KMS-11 (cell line): ENCODE measurements at regions not wholly inside any gene's neighbourhood (a gene's known extent, or its start where the extent isn't known, plus 50 kb on each side); places are given as distances from the start of the nearest gene placed in this dataset.

Experiments used
- H2AFZ ChIP-seq: fragments of 200-600 bp; sonication (generic); 2 replicates; pipeline ENCODE4 v1.6.1; 2016; ENCODE audit warnings: antibody characterized with exemption, mixed run types, low read depth
- H3K27ac ChIP-seq: fragments of 200-600 bp; sonication (generic); 2 replicates; pipeline ENCODE4 v1.6.1; 2016; ENCODE audit warnings: mild to moderate bottlenecking, mixed run types
- H3K27me3 ChIP-seq: fragments of 200-600 bp; sonication (generic); 2 replicates; pipeline ENCODE4 v1.6.1; 2017; ENCODE audit warnings: mild to moderate bottlenecking, low read depth, mixed run types, moderate library complexity; ENCODE audit not compliant: insufficient read depth
- H3K36me3 ChIP-seq: fragments of 200-600 bp; sonication (generic); 2 replicates; pipeline ENCODE4 v1.6.1; 2017; ENCODE audit warnings: mild to moderate bottlenecking, mixed run types; ENCODE audit not compliant: insufficient read depth
- H3K4me1 ChIP-seq: fragments of 200-600 bp; sonication (generic); 2 replicates; pipeline ENCODE4 v1.6.1; 2016; ENCODE audit warnings: mild to moderate bottlenecking, low read depth, mixed run types; ENCODE audit not compliant: poor library complexity, severe bottlenecking
- H3K4me2 ChIP-seq: fragments of 200-600 bp; sonication (generic); 2 replicates; pipeline ENCODE4 v1.7.0; 2016; ENCODE audit warnings: mild to moderate bottlenecking, mixed run types
- H3K4me3 ChIP-seq: fragments of 200-600 bp; sonication (generic); IDR thresholded peaks from 2 replicates; pipeline ENCODE4 v1.6.1; 2017; ENCODE audit warnings: low read depth, low read length, mixed read lengths; ENCODE audit not compliant: insufficient read depth
- H3K79me2 ChIP-seq: fragments of 200-600 bp; sonication (generic); 2 replicates; pipeline ENCODE4 v1.6.1; 2016; ENCODE audit warnings: low read depth, mixed run types; ENCODE audit not compliant: insufficient read depth
- H3K9ac ChIP-seq: fragments of 200-600 bp; sonication (generic); 2 replicates; pipeline ENCODE4 v1.6.1; 2016; ENCODE audit warnings: mild to moderate bottlenecking, mixed run types
- H4K20me1 ChIP-seq: fragments of 200-600 bp; sonication (generic); 2 replicates; pipeline ENCODE4 v1.6.1; 2016; ENCODE audit warnings: mild to moderate bottlenecking, mixed run types; ENCODE audit not compliant: insufficient read depth
- CTCF ChIP-seq: fragments of 200-600 bp; sonication (generic); conservative IDR thresholded peaks from 2 replicates; pipeline ENCODE4 v1.6.1; 2017; ENCODE audit warnings: low read depth, mild to moderate bottlenecking, antibody characterized with exemption, low read length, moderate library complexity, mixed read lengths

DNA sequence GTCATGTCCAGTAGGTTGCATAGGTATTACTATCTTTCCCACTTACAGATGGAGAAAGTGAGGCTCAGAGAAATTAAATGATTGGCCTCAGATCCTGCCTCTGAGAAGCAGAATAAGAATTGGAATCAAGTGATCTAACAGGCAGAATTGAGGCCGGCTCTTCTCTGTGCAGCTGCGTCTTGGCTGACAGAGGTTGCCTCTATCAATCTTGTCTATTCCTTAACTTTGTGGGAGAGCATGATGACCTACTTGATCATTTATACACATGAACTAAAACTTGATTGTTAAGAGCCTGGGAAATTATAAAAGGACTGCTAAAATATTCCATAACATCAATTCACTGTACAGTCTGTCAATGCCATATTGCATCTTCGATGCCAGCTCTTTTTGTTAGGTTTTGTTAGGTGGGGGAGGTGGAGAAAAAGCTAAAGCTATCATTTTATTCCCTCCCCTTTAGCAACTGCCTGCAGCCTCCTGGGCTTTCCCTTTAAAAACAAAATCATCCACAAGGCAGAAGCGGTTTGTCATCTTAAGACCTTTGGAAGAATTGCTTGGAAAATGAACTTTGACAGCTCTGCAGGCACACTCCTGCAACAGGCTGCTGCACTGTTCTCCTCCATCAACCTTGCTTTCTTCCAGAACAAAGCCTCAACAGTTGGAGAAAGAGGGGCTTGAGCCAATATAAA, 247.4 kb downstream of the SMARCA2 start:
- Histone ChIP-seq H3K27me3 (no peaks in the 10 kb centered on the region), H3K4me1 (no peaks in the 10 kb centered on the region), H3K79me2 (no peaks in the 10 kb centered on the region), H2AFZ (no peak overlapping the region), H3K4me3 (no peak overlapping the region), H3K36me3 (no peaks in the 10 kb centered on the region), H4K20me1 (no peaks in the 10 kb centered on the region), H3K27ac (no peak overlapping the region), H3K4me2 (no peak overlapping the region), H3K9ac (no peak overlapping the region)
- no peak for TF ChIP-seq CTCF

DNA sequence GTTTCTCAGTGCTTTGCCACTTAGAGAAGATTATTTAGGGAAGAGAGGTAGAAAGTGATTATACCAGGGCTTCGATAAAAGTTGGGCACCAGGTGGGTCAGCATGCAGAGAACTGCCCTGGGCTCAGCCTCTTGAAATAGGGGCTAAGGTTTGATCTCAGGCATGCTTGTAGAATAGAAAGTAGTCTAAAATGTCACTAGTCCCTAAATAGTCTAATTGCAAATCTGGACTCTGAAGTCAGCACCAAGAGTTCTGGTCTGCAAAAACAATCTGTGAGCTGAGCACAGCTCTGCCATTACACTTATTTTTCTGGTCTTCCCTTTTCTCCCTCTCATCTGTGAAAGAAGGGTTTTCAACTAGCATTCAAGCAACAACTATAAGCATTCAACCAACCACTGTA, 248.0 kb downstream of the SMARCA2 start:
- Histone ChIP-seq H3K4me1 (no peaks in the 10 kb centered on the region), H4K20me1 (no peaks in the 10 kb centered on the region), H3K27me3 (no peaks in the 10 kb centered on the region), H3K4me2 (no peak overlapping the region), H3K36me3 (no peaks in the 10 kb centered on the region), H3K9ac (no peak overlapping the region), H3K27ac (no peak overlapping the region), H3K4me3 (no peak overlapping the region), H3K79me2 (no peaks in the 10 kb centered on the region), H2AFZ (no peak overlapping the region)
- no peak for TF ChIP-seq CTCF

DNA sequence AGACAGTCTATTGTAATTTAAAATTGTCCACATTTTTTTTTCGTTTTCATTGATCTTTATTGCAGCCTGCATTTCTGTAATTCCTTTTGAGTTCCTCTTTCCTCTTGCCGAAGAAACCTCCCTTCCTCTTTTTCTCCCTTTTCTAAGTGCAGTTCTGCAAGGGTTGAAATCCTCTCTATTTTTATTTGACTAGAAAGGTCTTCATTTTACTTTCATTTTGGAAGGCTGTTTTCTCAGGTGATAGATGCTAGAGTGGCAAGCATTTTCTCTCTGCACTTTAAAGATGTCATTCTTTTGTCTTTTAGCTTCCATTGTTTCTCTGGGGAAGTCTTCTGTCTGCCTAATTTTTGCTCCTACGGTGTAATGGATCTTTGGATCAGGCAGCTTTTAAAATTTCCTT, 248.5 kb downstream of the SMARCA2 start:
- Histone ChIP-seq H4K20me1 (no peaks in the 10 kb centered on the region), H3K9ac (no peak overlapping the region), H3K36me3 (no peaks in the 10 kb centered on the region), H3K27ac (no peak overlapping the region), H3K27me3 (no peaks in the 10 kb centered on the region), H3K79me2 (no peaks in the 10 kb centered on the region), H2AFZ (no peak overlapping the region), H3K4me2 (no peak overlapping the region), H3K4me3 (no peak overlapping the region), H3K4me1 (no peaks in the 10 kb centered on the region)
- TF ChIP-seq CTCF, result no peak

GRCh38 chr9:2264081-2264480, 248.9 kb downstream of the SMARCA2 start:
- no peak overlapping the region for H3K27ac ChIP-seq
- no peak overlapping the region for H3K9ac ChIP-seq
- no peak overlapping the region for H2AFZ ChIP-seq
- H3K4me1 ChIP-seq, result no peaks in the 10 kb centered on the region
- no peaks in the 10 kb centered on the region for H3K36me3 ChIP-seq
- no peaks in the 10 kb centered on the region for H3K27me3 ChIP-seq
- no peak overlapping the region for H3K4me3 ChIP-seq
- H4K20me1 ChIP-seq, result no peaks in the 10 kb centered on the region
- TF ChIP-seq CTCF, result no peak
- no peaks in the 10 kb centered on the region for H3K79me2 ChIP-seq
- H3K4me2 ChIP-seq, result no peak overlapping the region
